Keratinocyte (primary cell): ENCODE measurements at regions not wholly inside any gene's neighbourhood (a gene's known extent, or its start where the extent isn't known, plus 50 kb on each side); places are given as distances from the start of the nearest gene placed in this dataset.

Experiments
- DNase-seq: peaks from one replicate; pipeline ENCODE4 v3.0.0-alpha.2; 2011; ENCODE audit warnings: low read depth, missing footprints, low spot score
- FAIRE-seq: peaks from 2 replicates; lab custom pipeline; 2011; peaks lifted over from hg19 to GRCh38; lab: Jason Lieb, UNC
- H2AFZ ChIP-seq: 2 replicates; pipeline ENCODE4 v1.6.0; 2012; ENCODE audit warnings: low read length, control low read depth, inconsistent platforms; ENCODE audit not compliant: control insufficient read depth
- H3K27ac ChIP-seq: 2 replicates; pipeline ENCODE4 v1.5.1; 2011; ENCODE audit warnings: low read length; ENCODE audit not compliant: control insufficient read depth, insufficient read depth
- H3K27me3 ChIP-seq: 3 replicates; pipeline ENCODE4 v1.6.0; 2011; ENCODE audit warnings: low read length; ENCODE audit not compliant: control insufficient read depth, insufficient read depth; ENCODE audit errors: extremely low read depth
- H3K36me3 ChIP-seq, 2 experiments: 2 replicates in 1 of 2; 3 replicates in 1 of 2; pipeline ENCODE4 v1.5.1; 2011; ENCODE audit warnings: low read length in 2 of 2, mild to moderate bottlenecking in 1 of 2; ENCODE audit not compliant: control insufficient read depth in 2 of 2, insufficient read depth in 2 of 2; ENCODE audit errors: extremely low read depth in 1 of 2
- H3K4me1 ChIP-seq: 3 replicates; pipeline ENCODE4 v1.5.1; 2011; ENCODE audit warnings: low read length; ENCODE audit not compliant: control insufficient read depth, insufficient read depth; ENCODE audit errors: extremely low read depth
- H3K4me2 ChIP-seq: 3 replicates; pipeline ENCODE4 v1.6.0; 2011; ENCODE audit warnings: low read depth, low read length; ENCODE audit not compliant: control insufficient read depth, insufficient read depth; ENCODE audit errors: extremely low read depth
- H3K4me3 ChIP-seq, 3 experiments: fragments of 200-600 bp in 1 of 3; sonication (generic) in 1 of 3; 2 replicates in 2 of 3; 3 replicates in 1 of 3; pipeline ENCODE4 v1.5.1; 2011 to 2016; ENCODE audit warnings: low read length in 3 of 3, mild to moderate bottlenecking in 3 of 3, control low read depth in 2 of 3, inconsistent platforms in 1 of 3, low read depth in 1 of 3, mixed read lengths in 1 of 3, mixed run types in 1 of 3, moderate library complexity in 1 of 3; ENCODE audit not compliant: control insufficient read depth in 2 of 3, insufficient read depth in 2 of 3; ENCODE audit errors: extremely low read depth in 1 of 3
- H3K79me2 ChIP-seq: 2 replicates; pipeline ENCODE4 v1.6.0; 2012; ENCODE audit warnings: low read length; ENCODE audit not compliant: control insufficient read depth, insufficient read depth
- H3K9ac ChIP-seq: 3 replicates; pipeline ENCODE4 v1.6.0; 2011; ENCODE audit warnings: low read length; ENCODE audit not compliant: control insufficient read depth, insufficient read depth; ENCODE audit errors: extremely low read depth
- H3K9me1 ChIP-seq: 3 replicates; pipeline ENCODE4 v1.6.0; 2011; ENCODE audit warnings: low read length; ENCODE audit not compliant: control insufficient read depth, insufficient read depth; ENCODE audit errors: extremely low read depth
- H3K9me3 ChIP-seq: 2 replicates; pipeline ENCODE4 v1.5.1; 2012; ENCODE audit warnings: low read depth, low read length; ENCODE audit not compliant: control insufficient read depth
- H4K20me1 ChIP-seq: 3 replicates; pipeline ENCODE4 v1.6.0; 2011; ENCODE audit warnings: low read length; ENCODE audit not compliant: control insufficient read depth, insufficient read depth; ENCODE audit errors: extremely low read depth
- CTCF ChIP-seq, 3 experiments: IDR thresholded peaks in 1 of 3; conservative IDR thresholded peaks in 1 of 3; optimal IDR thresholded peaks in 1 of 3; 2 replicates in 2 of 3; 3 replicates in 1 of 3; pipeline versions ENCODE3 to v1.5.1; 2011; ENCODE audit warnings: low read length in 3 of 3, mild to moderate bottlenecking in 3 of 3, moderate library complexity in 2 of 3, control low read depth in 1 of 3, inconsistent platforms in 1 of 3; ENCODE audit not compliant: insufficient read depth in 2 of 3; ENCODE audit errors: extremely low read depth in 1 of 3
- EZH2 ChIP-seq: IDR thresholded peaks from one replicate; pipeline ENCODE4 v1.6.1; 2012; ENCODE audit warnings: inconsistent platforms, mild to moderate bottlenecking, low read length, moderate library complexity
- dilution Hi-C: fragments of 300-500 bp; cut with MboI; formaldehyde crosslinking; loops from one replicate; pipeline ENCODE4 v1.7.0; 2020; ENCODE audit warnings: low sequenced_read_pairs; ENCODE audit not compliant: extremely low pct_ligation_motif_present

- Histone ChIP-seq H3K27ac (no peak overlapping the region), H3K36me3 (no peaks in the 10 kb centered on the region), H3K27me3 (peaks cover 31% of the 10 kb centered on the region), H3K9me3 (no peaks in the 10 kb centered on the region), H3K79me2 (no peaks in the 10 kb centered on the region), H3K4me3 (no peak overlapping the region), H3K4me2 (no peak overlapping the region), H4K20me1 (no peaks in the 10 kb centered on the region), H3K9ac (no peak overlapping the region), H2AFZ (no peak overlapping the region), H3K4me1 (peaks cover 2% of the 10 kb centered on the region), H3K9me1 (no peaks in the 10 kb centered on the region)
- no peak for DNase-seq
- dilution Hi-C loops, result no loop called here
- TF ChIP-seq EZH2, result no peak
- no peak for TF ChIP-seq CTCF (optimal IDR thresholded peaks at IDR 0.05 in 1 of 3, IDR thresholded peaks at IDR 0.05 in 1 of 3, conservative IDR thresholded peaks at IDR 0.05 in 1 of 3; ENCODE audit: extremely low read depth in 1 of 3, insufficient read depth in 2 of 3, low read length in 3 of 3)
- FAIRE-seq, result no peak
Observed at GRCh38 chr1:229148743-229149142, 122.2 kb upstream of the RAB4A start.

- DNase-seq, result no peak
- Histone ChIP-seq H3K4me2 (no peak overlapping the region), H3K9ac (no peak overlapping the region), H3K36me3 (no peaks in the 10 kb centered on the region), H3K79me2 (no peaks in the 10 kb centered on the region), H3K4me1 (peaks cover 2% of the 10 kb centered on the region), H3K9me1 (no peaks in the 10 kb centered on the region), H3K4me3 (no peak overlapping the region), H3K9me3 (no peaks in the 10 kb centered on the region), H4K20me1 (no peaks in the 10 kb centered on the region), H2AFZ (no peak overlapping the region), H3K27me3 (peaks cover 31% of the 10 kb centered on the region), H3K27ac (no peak overlapping the region)
- dilution Hi-C loops, result no loop called here
- no peak for TF ChIP-seq CTCF (optimal IDR thresholded peaks at IDR 0.05 in 1 of 3, IDR thresholded peaks at IDR 0.05 in 1 of 3, conservative IDR thresholded peaks at IDR 0.05 in 1 of 3; ENCODE audit: extremely low read depth in 1 of 3, insufficient read depth in 2 of 3, low read length in 3 of 3)
- no peak for TF ChIP-seq EZH2
- no peak for FAIRE-seq
Observed at GRCh38 chr1:229149435-229149834, 121.5 kb upstream of the RAB4A start.
